HG03196 (cell line): ENCODE measurements at regions not wholly inside any gene's neighbourhood (a gene's known extent, or its start where the extent isn't known, plus 50 kb on each side); places are given as distances from the start of the nearest gene placed in this dataset.

Experiments used
- ATAC-seq: cut with Tn5 transposase; IDR thresholded peaks from one replicate; pipeline ENCODE4 v1.9.1; 2021; ENCODE audit not compliant: unreplicated experiment

GRCh38 chr3:43932921-43933320 lies 242.2 kb downstream of the ABHD5 start:
- no peak for ATAC-seq

DNA sequence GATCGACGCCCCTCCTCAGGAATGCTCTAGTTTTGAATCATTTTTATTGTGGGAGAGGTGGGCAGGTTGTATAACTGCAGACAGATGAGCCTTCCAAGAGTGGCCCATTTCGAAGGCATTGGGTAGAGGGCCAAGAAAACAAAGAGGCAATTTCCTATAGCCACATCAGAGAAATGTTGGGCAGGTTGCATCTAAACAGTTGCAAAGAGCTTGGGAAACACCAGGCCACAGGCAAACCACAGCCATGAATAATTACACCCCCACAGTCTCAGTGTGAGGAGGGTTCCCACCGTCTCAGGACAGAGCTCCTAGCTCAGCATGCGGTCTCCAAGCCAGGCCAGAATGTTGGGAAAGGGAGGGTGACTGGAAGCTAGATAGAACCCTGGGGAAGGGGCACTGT lies 257.3 kb downstream of the ABHD5 start:
- ATAC-seq: no peak

DNA sequence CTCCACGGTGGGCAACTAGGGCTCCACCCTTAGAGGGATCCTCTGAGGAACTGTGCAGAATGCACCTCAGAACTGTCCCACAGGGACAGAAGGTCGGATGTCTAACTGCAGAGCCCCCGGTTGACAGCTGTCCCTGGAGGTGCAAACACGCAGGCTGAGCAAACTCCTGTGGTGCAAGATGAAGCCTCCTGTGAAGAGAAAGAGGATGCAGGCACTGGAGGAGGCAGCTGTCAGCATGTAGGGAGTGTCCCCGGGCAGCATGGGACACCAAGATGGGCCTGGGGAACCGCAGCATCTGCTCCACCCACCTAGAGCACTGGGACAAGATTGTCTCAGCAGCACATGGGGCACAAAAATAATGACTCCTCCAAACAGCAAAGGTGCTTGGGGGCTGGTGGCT lies 258.9 kb downstream of the ABHD5 start:
- no peak for ATAC-seq

DNA sequence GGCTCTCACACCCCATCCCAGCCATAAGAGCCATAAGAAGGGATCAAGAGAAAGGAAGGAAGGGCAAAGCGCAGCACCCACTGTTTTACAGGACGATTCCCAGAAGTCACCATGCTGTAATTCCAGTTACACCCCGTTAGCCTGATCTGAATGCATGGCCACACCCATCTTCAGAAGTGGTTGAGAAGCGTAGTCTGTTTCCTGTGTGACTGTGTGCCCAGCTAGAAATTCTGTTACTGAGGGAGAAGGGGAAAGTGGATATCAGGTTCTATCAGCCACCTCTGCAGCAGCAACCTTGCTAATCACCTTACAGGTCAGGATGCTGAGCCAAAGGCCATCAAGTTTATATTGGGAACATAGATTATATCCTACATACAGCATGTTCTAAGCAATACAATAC lies 260.0 kb downstream of the ABHD5 start:
- no peak for ATAC-seq

DNA sequence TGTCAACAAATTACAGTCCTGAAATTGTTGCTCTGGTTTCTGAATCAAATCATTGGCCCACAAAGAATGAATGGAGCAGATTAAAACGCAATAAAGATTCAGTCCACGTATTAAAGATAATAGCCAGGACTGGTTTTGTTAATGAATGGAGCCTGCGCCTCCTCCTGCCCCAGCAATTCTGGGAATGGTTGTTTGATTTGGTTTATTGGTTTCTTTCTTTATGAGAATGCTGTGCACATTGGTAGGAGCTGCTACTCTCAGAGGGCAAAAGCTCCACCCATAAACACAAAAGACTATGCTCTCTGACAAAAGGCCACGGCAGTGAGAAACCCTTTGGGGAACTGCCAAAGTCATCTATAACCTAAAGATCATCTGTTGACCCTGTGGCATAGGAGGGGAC lies 261.1 kb downstream of the ABHD5 start:
- no peak for ATAC-seq

DNA sequence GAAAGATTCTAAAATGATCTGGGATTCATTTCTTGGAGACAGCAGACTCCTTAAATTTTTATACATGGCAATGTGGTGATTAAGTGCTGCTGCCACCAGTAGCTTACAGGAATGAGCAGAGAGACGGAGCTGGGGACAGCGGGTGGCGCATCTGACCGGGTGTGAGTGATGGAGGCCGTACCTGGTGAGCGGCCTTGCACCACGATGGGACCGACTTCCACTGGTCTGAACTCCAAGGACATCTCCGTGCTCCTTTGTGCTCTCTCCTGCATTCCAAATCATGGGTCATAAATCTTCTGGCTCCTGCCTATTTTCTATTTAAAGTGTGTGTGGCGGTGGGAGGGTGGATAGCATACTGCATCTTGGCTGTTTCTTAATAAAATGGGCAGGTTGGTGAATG lies 262.6 kb downstream of the ABHD5 start:
- ATAC-seq: no peak

- no peak for ATAC-seq
Observed at GRCh38 chr3:43953814-43954692, 263.3 kb downstream of the ABHD5 start.

DNA sequence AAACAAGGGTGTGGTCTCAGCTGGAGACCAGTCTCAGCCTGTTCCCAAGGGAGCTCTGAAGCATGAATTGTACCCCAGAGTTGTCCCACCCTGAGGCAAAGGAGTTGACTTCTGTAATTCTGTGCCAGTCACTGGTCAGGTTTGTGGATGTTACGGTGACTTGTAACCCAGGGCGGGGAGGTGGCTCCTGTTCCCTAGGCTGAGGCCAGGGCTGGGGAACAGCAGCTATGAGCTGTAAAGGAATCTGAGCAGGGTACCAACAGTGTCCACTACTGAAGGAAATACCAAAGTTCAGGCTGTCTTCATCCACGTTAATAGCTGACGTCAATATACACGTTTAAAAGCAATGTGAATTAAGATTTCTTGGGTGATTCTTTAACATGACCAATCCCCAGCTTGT lies 266.2 kb downstream of the ABHD5 start:
- no peak for ATAC-seq

- no peak for ATAC-seq
Observed at GRCh38 chr3:43957553-43957952, 266.8 kb downstream of the ABHD5 start.

GRCh38 chr3:43958005-43958770 lies 267.4 kb downstream of the ABHD5 start:
- no peak for ATAC-seq

DNA sequence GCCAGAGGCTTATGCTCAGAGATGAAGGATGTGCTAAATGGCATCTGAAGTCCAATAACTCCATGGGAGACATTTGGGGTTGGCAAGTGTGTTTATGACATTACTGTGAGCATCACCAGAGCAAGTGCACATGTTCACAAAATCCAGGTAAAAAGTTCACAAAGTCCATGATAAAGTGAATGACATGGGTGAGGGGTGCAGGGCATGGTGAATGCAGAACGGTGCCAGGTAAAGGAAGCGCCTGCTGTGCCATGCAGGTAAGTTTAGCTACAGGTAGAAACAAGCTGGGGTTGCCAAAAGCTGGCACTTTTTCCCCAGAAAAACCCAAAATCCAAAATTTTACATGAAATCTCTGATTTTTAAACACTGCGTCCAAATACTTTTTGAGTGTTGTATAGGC lies 268.2 kb downstream of the ABHD5 start:
- ATAC-seq: no peak

DNA sequence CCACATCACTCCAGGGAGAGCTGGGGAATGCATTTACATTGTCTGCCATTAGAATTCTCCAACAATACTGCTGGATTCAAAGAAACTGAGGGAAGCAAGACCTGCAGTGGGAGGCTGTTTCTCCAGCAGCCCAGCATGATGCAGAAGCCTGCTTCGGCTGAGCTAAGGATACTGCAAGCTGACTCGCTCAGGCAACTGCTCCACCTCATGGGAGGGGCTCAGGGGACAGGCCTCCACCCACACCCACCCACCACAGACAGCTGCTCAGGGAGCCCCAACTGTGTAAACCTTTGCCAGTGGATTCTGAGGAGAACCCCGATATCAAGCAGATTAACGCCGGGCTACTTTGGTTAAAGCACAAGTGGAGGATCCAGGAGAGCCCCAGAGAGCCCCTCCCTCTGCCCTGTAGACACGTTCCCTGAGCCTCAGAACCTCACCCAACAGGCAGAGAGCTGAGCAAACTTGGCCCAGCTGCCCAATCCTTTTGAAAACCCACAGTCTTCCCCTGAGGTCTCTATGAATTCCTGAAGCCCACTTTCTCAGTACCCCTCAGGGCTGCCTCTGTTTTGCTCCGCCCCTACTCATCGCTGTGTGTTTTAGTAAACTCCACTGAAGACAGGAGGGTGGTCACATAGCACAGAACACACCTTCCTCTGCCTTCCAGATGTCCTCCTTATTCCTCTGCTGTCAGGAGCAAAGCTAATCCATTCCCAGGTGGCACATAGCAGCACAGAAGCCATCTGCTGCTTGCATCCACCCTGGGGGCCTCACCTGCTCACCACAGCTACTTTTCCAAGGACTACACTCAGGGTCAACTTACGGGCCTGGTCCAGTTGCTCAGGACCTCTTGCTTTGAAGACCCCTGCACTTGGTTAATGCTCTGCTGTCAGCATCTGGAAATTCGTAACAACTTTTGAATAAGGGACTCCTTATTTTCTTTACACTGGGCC lies 269.0 kb downstream of the ABHD5 start:
- no peak for ATAC-seq

DNA sequence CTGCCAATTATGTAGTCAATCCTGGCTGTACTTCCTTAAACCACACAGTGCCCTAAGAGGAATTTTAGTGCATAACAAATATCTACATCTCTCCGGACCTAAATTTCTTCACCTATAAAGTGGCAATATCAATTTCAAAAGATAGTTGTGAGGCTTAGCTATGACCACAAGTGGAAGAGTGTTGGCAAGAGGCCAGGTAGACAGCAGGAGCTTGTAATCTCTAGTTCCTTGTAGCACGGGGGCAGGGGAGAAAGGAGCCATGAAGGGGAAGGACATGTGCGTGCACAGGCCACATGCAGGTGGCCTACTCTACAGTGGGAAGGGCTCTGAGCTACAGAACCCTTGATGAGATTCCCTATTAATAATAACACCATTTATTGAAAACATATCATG lies 269.7 kb downstream of the ABHD5 start:
- no peak for ATAC-seq

DNA sequence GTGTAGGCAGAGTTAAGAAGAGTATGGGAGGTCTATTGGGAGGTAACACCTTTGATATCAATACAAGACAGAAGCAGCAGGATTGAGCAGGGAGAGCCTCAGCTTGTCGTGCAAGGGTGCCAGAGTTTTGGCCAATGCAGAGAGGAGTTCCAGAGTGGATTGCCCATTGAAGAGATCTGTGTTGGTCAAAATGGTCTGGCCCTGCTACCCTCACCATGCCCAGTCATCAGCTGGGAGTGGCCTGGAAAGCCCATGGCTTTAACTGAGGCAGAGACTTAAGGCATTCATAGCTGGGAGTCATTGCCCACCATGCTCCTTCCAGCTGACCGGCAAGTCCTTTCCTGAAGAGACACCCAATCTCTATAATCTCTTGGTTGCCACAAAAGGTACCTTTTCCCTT lies 271.3 kb downstream of the ABHD5 start:
- no peak for ATAC-seq

- no peak for ATAC-seq
Observed at GRCh38 chr3:43963208-43963607, 272.5 kb downstream of the ABHD5 start.

- no peak for ATAC-seq
Observed at GRCh38 chr3:43964640-43965039, 273.9 kb downstream of the ABHD5 start.

GRCh38 chr3:43965656-43966055 lies 274.9 kb downstream of the ABHD5 start:
- no peak for ATAC-seq

GRCh38 chr3:43966126-43966525 lies 275.4 kb downstream of the ABHD5 start:
- ATAC-seq: no peak

- ATAC-seq: no peak
Observed at GRCh38 chr3:43966530-43966929, 275.2 kb upstream of the TOPAZ1 start.

- no peak for ATAC-seq
Observed at GRCh38 chr3:43968465-43968864, 273.2 kb upstream of the TOPAZ1 start.

GRCh38 chr3:43969944-43970343 lies 271.7 kb upstream of the TOPAZ1 start:
- ATAC-seq: no peak
